Stimulated activated CD4-positive, alpha-beta T cell treated with anti-CD3 and anti-CD28 coated beads, Interleukin-12 subunit alpha, Interleukin-12 subunit beta, amount 100 ng/mL, for 48 hours (primary cell): ENCODE measurements at regions not wholly inside any gene's neighbourhood (a gene's known extent, or its start where the extent isn't known, plus 50 kb on each side); places are given as distances from the start of the nearest gene placed in this dataset.
"Not testable (repeated sequence)": the region's sequence is repeated elsewhere in the genome, so short reads cannot be mapped to it uniquely, and the experiment has no call there.

Experiments used
- DNase-seq, 3 donors: peaks; one replicate each; pipeline ENCODE4 v3.0.0-alpha.2; 2020; ENCODE audit warnings: low read depth in 2 of 3, low spot score in 1 of 3

GRCh38 chr2:239866778-239867177, 158.4 kb downstream of the NDUFA10 start:
- no peak for DNase-seq

- no peak for DNase-seq
Measured at GRCh38 chr2:239866350-239866749, 158.8 kb downstream of the NDUFA10 start.

GRCh38 chr2:239865856-239866255, 159.3 kb downstream of the NDUFA10 start:
- not testable (repeated sequence) for DNase-seq

- no peak for DNase-seq
Measured at GRCh38 chr2:239865059-239865639, 160.0 kb downstream of the NDUFA10 start.

GRCh38 chr2:239864247-239865058, 160.7 kb downstream of the NDUFA10 start:
- no peak for DNase-seq

- no peak for DNase-seq
Measured at GRCh38 chr2:239862613-239863012, 162.5 kb downstream of the NDUFA10 start.

- no peak for DNase-seq
Measured at GRCh38 chr2:239858179-239858578, 167.0 kb downstream of the NDUFA10 start.

GRCh38 chr2:239857591-239857990, 167.6 kb downstream of the NDUFA10 start:
- no peak for DNase-seq

GRCh38 chr2:239856620-239857285, 168.4 kb downstream of the NDUFA10 start:
- DNase-seq, result no peak

GRCh38 chr2:239855863-239856587, 169.1 kb downstream of the NDUFA10 start:
- no peak for DNase-seq

GRCh38 chr2:239854596-239854995, 170.5 kb downstream of the NDUFA10 start:
- no peak for DNase-seq

- DNase-seq, result no peak
Measured at GRCh38 chr2:239853706-239854327, 171.3 kb downstream of the NDUFA10 start.

GRCh38 chr2:239853121-239853520, 172.0 kb downstream of the NDUFA10 start:
- DNase-seq, result no peak

GRCh38 chr2:239852272-239852671, 172.9 kb downstream of the NDUFA10 start:
- no peak for DNase-seq

GRCh38 chr2:239846789-239847676, 178.1 kb downstream of the NDUFA10 start:
- no peak for DNase-seq

- no peak for DNase-seq
Measured at GRCh38 chr2:239845968-239846367, 179.2 kb downstream of the NDUFA10 start.

- no peak for DNase-seq
Measured at GRCh38 chr2:239839306-239839705, 185.8 kb downstream of the NDUFA10 start.

- no peak for DNase-seq
Measured at GRCh38 chr2:239836021-239836765, 188.9 kb downstream of the NDUFA10 start.

- no peak for DNase-seq
Measured at GRCh38 chr2:239835056-239835455, 190.1 kb downstream of the NDUFA10 start.
